ENCODE measurements at regions not wholly inside any gene's neighbourhood (a gene's known extent, or its start where the extent isn't known, plus 50 kb on each side); places are given as distances from the start of the nearest gene placed in this dataset.

DNA sequence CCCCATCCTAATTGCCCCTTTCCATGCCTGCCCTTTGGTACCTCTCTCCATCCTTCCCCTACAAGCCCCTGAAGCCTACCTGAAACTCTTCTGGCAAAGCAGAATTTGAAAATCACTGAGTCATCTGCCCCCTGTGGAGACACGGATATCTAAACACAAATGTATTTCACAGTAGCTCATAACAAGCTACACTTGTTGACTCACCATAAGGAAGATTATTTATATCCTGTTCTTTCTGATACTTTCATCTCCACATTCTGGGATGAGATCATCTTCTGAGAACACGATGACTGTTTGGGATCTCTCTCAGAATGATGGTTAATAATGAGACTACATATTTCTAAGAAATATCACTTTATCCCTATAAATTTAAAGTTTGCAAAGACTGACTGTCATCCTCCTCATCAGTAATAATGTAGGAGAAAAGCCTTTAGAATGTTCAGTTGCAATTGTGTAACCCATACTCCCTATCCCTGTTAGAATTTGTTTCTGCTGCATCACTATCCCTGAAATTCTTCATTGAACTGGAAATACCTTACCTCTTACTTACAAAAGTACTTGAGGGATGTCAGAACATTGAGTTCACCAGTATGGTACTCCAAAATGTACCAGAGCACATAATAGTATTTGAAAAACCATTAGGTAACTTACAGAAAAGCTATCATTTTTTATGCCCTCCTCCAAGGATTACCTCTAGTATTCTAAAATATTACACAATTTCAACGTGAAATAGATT lies 116.1 kb upstream of the IL12A start:
- TF ChIP-seq CTCF (IDR thresholded peaks at IDR 0.05 in 8 of 11, conservative IDR thresholded peaks at IDR 0.05 in 3 of 11) (no peak), POLR2A (IDR thresholded peaks at IDR 0.05) (no peak)

All from spleen (tissue), 7 donors.